HG03469 (cell line): ENCODE measurements at regions not wholly inside any gene's neighbourhood (a gene's known extent, or its start where the extent isn't known, plus 50 kb on each side); places are given as distances from the start of the nearest gene placed in this dataset.
"Not testable (repeated sequence)": the region's sequence is repeated elsewhere in the genome, so short reads cannot be mapped to it uniquely, and the experiment has no call there.

Experiments used
- ATAC-seq: cut with Tn5 transposase; IDR thresholded peaks from one replicate; pipeline ENCODE4 v1.9.1; 2021; ENCODE audit warnings: mild to moderate bottlenecking, moderate library complexity, moderate number of reproducible peaks; ENCODE audit not compliant: unreplicated experiment

- ATAC-seq, result no peak
Observed at GRCh38 chr5:28313953-28314352, 1275.6 kb upstream of the CDH9 start.

- ATAC-seq, result no peak
Observed at GRCh38 chr5:28313321-28313951, 1275.0 kb upstream of the CDH9 start.

GRCh38 chr5:28310696-28311095 lies 1272.3 kb upstream of the CDH9 start:
- ATAC-seq, result no peak

DNA sequence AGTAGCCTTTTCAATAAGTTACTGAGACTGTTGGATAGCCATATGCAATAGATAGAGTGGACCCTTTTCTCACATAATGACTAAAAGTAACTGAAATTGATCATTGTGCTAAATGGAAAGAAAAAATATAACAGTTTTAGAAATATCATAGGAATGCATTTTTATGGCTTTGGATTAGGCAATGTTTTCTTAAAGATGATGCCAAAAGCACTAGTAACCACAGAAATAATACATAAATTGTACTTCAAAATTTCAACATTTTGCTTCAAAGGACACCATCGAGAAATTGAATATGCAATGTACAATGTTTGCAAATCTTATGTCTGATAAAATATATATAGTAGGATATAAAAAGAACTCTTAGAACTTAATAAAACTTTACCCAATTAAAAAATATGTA lies 1267.5 kb upstream of the CDH9 start:
- ATAC-seq, result no peak

GRCh38 chr5:28301712-28302111 lies 1263.3 kb upstream of the CDH9 start:
- ATAC-seq, result no peak

- ATAC-seq, result no peak
Observed at GRCh38 chr5:28296254-28297013, 1258.0 kb upstream of the CDH9 start.

DNA sequence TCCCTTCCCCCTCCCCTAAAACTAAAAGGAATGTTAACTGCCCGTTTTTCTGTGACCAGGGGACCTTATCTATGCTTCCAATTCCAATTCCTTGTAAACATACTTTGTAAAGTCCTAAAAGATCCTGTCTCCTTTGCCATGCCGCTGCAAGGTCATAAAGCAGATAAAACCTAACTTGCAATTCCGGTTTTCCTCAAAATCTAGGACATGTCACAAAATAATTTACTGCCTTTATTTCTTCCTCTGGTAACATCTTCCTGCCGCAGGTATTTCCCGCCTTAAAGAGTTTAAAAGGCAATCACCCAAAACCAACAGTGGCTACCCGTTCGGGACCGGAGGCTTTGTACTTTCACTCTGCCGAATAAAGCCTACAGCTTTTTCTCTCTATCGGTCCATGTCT lies 1248.6 kb upstream of the CDH9 start:
- ATAC-seq, result not testable (repeated sequence)

DNA sequence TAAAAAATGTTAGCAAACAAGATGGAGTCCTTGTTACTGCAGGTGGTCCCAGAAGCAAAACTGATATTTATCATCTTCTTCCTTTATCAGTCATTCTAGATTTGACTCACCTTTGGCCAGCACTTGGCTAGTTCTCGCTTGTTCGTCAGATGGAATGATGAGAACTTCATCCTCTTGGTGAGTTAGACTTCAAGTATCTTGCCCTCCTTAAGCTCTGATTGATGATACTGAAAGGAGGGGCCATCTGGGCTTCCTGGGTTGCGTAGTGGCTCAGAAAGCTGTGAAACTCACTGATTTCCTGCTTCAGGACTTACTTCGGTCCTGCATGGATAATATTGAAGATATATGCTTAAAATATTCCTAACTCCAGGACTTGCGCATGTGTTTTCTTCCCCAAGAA lies 1248.2 kb upstream of the CDH9 start:
- no peak for ATAC-seq

GRCh38 chr5:28284788-28285187 lies 1246.4 kb upstream of the CDH9 start:
- ATAC-seq, result no peak

- ATAC-seq, result no peak
Observed at GRCh38 chr5:28281351-28281750, 1243.0 kb upstream of the CDH9 start.

- no peak for ATAC-seq
Observed at GRCh38 chr5:28275931-28276330, 1237.5 kb upstream of the CDH9 start.

DNA sequence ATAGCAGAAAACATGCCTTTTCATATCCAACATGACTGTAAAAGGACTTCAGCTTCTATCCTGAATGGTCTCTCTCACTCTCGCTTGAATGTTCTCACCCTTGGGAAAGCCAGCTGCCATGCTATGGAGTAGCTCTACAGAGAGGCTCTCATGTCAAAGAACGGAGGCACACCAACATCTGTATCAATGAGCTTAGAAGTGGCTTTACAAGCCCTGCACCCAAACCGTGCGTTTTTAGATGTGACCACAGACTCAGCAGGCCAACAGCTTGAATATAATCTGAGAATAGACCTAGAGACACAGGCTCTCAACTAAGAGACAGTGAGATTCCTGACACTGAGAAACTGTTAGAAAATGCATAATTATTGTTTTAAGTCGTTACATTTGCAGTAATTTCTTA lies 1231.6 kb upstream of the CDH9 start:
- no peak for ATAC-seq

GRCh38 chr5:28265877-28266276 lies 1227.5 kb upstream of the CDH9 start:
- ATAC-seq, result no peak

GRCh38 chr5:28254846-28255245 lies 1216.5 kb upstream of the CDH9 start:
- no peak for ATAC-seq

DNA sequence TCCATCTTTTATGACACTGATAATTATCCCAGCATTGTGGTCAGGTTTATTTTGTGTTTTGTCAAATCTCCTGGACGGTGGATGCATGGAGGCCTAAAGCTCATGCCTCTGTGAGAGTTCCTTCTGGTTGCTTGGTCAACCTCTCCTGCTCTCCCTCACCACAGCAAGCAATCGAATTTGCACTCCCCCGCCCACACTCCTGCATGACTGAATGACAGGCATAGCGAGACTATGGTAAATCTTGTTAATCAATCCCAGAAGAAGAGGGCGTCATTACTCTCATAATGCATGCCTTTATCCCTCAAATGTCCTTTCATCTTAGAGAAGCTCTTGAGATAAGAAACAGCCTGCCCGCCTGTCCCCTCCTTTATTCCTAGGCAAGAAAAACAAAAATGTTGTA lies 1215.0 kb upstream of the CDH9 start:
- no peak for ATAC-seq

- no peak for ATAC-seq
Observed at GRCh38 chr5:28249771-28250415, 1211.5 kb upstream of the CDH9 start.

DNA sequence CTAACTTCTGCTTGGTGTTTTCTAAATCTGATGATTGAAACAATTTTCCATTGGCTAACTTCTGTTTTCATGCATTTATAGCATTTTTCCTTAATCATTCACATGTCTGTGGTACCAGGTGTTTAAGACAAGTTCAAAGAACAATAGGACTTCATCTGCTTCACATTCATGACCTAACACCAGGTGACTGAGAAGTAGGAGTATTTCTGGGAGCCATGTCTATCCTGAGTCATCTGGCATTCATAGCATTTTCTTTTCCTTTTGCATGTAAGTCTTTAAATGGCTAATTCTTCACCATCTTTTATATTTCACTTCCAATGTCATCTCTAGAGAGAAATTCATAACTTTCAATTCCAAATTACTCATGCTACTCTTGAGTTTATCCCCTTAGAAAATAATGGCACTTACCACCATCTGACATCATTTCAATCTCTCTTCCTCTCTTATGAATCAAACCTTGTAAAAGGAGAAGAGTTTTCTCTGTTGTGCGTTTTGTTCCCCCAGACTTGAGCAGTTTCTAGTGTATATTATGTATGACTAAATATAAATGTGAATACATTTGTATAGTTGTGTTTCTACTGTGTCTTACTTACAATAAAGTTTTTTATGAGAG lies 1196.1 kb upstream of the CDH9 start:
- ATAC-seq, result no peak

- no peak for ATAC-seq
Observed at GRCh38 chr5:28226407-28226806, 1188.0 kb upstream of the CDH9 start.

DNA sequence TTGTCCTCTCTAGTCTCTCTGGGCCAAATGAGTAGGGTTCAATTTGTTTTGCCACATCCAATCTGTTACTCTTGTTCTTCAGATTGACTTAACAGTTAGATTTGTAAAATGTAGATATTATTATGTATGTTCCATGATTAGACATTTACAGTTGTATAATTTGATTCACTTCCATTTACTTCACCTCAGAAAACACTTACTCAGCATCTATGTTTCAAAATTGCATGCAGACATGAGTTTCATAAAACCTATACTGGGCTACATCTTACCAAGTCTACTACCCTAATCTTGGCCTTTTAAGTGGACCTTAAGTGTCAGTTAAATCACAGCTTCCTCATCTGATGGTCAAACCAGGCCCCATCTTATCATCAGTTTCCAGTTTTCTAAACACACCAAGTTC lies 1181.2 kb upstream of the CDH9 start:
- ATAC-seq, result no peak

GRCh38 chr5:28217695-28218094 lies 1179.3 kb upstream of the CDH9 start:
- no peak for ATAC-seq

DNA sequence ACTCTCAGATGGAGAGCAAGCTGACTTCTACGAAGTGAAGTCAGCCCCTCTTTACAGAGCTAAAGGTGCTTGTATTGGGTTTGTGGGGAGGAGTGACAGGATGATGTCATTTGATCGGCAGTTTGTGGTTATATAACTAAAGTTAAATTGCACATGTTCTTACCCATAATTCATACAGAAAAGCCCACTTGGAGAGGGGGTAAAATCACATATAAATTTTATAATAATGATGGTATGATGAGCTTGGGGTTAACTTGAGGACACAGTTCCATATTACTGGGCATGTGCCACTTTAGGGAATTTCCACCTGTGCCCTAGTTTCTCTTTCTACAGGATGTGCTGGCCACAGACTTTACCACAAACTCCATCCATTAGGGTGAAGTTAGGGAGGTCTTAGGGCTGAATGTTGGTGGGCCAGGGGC lies 1178.6 kb upstream of the CDH9 start:
- ATAC-seq, result peak; percentile 44

DNA sequence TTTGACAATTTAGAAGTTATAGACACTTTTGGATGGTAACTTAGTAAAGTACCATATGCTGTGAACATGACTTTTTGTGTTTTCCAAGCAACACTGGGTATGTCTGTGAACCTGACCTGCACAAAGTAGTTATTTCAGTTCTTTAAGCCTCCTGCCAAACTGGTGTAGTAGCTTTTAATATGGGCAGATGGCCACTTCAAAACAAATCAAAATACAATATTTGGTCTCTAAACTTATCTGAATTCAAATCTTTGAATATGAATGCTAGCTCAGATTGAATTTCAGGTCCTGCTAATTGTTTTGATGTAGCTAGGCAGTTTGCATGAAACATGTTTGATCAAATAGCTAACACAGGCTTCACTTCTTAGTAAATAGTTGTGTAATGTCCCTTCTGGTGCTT lies 1176.7 kb upstream of the CDH9 start:
- no peak for ATAC-seq
